Femur (tissue), 1 donor: ENCODE measurements at regions not wholly inside any gene's neighbourhood (a gene's known extent, or its start where the extent isn't known, plus 50 kb on each side); places are given as distances from the start of the nearest gene placed in this dataset.

Source experiments
- DNase-seq: peaks from one replicate; pipeline ENCODE4 v3.0.0-alpha.2; 2017

DNA sequence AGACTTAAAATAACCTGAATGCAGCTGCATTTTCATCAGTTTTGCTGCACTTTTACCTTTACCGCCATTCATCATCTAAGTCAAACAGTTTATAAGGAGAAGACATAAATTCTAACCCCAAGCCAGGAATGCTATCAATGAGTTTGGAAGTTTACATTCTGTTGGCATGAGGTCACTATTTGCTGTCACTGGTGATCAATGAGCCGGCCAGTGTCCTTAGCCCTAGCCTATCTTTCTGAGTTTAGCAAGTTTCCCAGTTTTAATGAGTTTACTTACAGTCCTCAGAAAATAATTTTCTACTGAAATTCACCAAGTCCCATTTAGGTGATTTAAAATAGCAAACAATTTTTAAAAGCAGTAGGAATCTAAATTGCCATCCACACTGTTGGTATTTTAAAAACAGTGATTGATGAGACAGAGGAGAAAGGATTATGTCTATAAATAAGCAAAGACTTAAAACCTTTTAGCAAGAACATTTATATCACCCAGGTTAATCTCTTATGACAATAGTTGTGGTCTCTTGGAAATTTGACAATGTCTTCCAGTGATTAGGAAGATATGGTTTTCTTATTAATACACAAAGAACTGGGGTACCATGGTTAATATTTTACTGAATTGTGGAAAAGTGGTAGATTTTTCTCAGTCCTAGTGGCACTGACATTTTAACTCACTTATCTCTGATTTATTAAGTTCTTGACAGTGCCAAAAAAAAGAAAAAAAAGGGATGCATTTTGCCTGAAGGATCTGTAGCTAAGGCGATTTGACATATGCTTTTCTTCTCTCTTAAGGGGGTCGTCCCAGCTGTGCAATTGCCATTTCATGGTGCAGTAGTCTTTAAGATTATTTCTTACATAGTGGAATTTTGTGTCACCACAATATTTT lies 443.4 kb upstream of the ANKRD30A start:
- no peak for DNase-seq

DNA sequence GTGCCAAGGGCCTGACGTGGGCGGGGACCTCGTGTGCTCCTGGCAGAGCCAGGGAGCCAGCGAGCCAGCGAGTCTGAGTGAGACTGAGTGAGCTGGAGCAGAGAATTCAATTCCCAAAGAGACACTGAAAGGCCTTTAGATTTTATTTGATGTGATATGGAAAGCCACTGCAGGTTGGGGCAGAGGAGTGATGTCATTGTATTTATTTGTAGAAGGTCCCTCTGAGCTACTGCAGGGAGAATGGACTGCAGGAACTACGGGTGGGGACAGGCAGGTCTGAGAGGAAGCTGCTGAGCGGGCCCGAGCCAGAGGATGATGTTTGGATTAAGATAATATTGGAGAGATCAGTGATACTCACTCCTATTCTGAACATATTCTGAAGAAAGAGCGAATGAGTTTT lies 445.8 kb upstream of the ANKRD30A start:
- DNase-seq = no peak

DNA sequence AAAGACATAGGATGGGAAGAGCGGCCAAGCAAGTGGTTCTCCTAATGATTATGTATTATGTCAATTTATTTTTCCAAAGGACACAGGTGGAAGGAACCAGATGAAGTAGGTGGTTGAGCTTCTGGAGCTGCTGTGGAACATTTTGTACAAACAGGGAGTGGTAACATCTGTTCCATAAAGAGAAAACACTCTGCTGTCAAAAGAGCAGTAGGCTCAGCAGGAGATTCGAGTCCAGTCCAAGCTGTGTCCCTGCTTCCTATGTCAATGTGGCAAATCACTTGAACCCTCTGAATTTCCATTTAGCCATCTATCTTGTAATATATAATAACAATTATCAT lies 448.0 kb upstream of the ANKRD30A start:
- DNase-seq = no peak

DNA sequence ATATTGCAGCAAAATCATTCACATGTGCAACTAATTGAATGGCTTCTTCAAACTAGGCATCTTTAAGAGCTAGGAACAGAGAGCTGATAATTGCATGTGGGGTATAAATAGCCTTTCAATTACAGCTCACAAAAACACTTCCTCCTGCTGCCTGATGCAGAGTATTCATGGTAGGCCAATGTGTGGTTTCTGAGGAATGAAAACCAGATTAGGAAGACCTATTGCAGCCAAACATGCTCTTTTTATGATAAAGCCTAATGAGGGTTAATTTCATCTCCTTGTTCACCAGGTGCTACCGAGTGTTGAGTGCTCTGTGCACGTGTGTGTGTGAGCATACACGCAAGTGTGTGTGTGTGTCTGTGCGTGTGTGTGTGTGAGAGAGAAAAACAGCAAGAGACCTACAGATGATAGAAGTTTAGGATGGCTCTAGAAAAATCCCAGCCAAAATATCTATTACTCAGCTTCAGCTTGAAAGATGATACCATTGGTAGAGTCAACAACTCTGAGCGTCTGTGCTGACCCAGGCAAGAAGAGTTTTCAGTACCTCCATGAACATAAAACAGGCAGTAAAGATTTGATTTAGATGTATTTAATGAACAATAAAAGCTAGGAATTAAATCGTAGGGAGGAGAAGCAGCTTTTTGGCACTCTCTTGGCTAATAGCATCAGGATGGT lies 448.5 kb upstream of the ANKRD30A start:
- DNase-seq = no peak

DNA sequence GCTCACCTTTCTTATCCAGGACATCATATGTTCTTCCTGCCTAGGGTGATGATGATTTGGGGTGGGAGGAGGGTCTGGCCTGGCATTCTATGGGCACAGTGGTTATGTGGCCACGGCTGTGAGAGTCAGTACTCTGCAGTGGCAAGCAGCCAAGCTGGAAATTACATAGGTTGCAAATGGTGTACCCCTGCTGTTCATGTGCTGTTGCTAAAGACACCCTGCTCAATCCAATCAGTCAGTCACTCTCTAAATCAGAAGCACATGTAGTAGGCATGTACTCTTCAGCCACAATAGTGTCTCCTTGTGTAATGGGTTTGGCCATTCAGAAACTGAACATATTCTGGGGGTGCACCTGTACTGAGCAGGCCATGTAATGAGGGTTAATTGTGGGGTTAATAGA lies 449.1 kb upstream of the ANKRD30A start:
- DNase-seq = peak; percentile 39

DNA sequence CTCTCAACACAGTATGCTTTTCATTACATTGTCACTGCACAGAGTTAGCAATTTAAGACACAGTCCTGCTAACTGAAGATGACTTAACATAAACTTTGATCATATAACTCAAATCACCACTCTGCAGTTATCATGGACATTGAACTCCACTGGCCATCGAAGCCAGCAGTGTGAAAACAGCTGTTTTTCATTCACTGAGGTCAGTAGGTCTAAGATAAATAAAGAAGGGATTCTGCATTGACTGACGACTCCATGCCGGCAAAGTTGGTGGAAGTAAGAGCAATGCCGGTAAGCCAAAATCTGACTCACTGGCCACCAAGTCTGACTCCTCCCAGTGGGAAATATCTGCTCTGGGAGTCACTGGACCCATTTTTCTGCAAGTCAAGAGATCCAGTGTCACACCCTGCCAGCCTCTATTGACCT lies 449.9 kb upstream of the ANKRD30A start:
- DNase-seq = peak; percentile 36

DNA sequence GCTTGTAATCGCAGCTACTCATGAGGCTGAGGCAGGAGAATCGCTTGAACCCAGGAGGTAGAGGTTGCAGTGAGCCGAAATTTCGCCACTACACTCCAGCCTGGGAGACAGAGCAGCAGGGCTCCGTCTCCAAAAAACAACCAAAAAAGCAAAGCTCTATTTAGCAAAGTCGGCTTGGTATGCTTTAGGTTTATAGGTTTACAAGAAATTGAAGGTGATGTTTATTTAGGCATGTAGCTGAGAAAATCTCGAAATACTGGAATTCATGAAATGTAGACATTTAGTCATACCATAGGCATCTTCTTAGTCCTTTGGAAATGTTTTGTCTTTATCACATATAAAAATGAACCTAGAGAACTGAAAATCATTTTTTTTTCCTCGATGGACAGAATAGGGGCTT lies 453.8 kb upstream of the ANKRD30A start:
- no peak for DNase-seq

DNA sequence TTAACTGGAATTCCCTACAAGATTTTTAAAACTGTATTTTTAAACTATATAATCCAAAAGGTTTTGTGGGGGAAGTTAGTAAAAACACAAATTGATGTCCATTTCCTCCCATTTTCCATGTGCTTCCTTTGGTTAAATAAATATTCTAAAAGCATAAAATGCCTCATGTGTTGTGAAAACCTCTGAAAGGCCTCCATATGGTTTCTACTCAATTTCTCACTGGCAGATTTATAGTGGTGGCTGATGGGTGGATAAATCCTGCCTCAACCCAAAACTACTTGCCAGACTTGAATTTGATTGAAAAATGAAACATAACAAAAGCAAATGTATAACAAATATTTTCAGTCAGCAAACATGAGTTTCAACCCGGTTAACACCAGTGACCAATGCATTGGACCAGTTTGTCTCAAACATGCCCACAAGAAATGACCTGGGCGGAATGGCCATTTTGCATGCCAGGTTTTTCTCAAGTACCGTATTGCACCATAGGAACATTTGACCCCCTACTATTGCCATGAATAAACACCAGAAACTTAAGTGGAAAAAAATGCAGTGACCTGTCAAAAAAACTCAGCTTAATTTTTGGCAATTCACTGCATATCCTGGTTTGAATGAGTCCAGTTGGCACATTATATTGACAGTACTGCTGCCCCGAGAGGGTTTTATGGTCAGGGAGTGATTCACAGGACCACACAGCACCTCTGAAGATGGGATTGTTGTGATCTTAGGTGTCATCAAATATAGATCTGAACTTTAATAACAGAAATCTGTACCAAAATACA lies 454.6 kb upstream of the ANKRD30A start:
- DNase-seq = peak; percentile 36

DNA sequence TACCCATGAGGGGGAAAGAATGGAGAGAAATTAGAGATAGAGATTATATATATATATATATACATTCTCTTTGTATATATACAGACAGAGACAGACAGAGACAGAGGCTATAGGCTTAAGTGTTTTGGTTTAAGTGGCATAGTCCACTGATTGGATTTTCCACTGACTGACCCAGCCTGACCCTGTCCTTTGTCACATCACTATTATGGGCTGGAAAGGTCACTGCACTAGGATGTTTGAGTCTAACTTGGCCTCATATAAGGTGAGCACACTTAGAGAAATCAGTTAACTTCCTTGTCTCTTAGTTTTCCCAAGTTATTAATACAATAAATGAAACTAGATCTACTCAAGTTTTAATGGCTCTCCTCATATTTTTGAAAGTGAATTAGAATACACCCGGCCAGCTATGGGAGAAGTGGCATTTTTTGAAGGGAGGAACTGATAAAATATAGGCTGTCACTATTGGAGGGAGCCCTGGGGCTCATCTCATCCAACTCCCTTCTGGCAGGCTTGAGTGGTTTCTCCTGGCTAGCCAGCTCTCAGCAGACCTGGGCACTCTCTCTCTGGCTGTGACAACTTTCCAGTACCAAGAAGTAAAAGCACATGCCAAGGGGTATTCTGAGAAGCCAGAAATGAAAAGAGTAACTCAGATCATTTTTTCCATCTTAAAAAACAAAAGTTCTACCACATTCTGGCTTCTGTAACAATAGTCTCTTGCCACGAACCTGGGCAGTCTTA lies 455.6 kb upstream of the ANKRD30A start:
- DNase-seq = peak; percentile 63

DNA sequence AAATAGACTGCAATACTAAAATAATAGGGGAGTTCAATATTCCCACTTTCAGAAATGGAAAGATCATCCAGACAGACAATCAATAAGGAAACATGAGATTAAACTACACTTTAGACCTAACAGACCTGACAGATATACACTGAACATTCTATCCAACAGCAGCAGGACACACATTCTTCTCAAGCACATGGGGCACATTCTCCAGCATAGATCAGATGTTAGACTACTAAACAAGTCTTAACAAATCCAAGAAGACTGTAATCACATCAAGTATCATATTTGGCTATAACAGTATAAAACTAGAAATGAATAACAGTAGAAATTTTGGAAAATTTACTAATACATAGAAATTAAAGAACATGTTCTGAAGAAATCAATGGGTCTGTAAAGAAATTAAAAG lies 458.9 kb upstream of the ANKRD30A start:
- DNase-seq = no peak

DNA sequence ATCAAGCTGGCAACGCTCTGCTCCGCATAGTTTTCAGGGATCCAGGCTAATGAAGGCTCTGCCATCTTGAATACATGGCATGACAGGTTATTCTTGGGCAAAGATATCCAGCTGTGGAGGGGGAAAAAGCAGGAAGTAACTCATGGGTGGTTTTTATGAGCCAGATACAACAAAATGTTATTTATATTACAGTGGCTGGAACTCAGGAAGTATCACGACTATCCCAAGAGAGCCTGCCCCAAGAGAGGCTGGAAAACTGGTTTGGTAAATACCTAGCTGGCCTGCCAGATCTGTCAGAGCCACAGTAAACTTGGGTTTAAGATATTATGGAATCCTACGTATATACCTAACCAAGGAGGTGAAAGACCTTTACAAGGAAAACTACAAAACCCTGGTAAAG lies 462.8 kb upstream of the ANKRD30A start:
- DNase-seq = no peak

DNA sequence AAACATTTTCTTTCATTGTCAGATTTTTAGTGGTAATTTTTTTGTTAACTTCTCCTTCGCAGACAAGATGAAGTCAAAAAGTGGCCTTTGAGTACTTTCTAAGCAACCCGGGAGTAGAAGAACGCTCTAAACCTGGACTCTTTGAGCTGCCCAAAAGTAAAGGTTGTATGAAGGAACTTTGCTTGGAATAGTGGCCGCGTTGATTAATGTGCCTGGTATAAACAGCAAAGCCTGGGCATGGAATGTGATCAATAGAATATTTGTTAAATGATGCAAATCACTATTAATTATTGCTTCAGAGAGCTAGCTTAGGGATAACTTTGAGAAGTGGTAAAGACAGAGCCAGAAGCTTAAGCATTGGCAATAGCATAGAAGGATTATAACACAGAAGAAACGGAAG lies 475.1 kb upstream of the ANKRD30A start:
- no peak for DNase-seq

DNA sequence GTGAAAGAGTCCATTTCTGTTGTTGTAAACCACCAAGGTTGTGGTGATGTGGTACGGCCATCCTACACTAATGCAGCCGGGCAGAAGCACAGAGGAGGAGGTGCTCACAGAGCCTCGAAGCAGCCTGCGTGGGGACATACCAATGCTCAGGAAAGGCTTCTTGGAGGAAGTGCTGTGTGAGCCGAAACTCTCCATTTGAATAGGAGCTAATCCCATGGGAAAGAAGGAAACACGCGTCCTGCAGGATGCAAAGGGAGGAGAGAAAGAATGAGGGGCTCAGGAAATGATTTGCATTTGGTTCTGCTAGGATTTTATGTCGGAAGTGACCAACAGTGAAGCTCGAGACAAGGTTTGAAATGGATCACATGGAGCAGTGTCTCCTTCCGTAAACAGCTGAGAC lies 477.9 kb upstream of the ANKRD30A start:
- DNase-seq = no peak

DNA sequence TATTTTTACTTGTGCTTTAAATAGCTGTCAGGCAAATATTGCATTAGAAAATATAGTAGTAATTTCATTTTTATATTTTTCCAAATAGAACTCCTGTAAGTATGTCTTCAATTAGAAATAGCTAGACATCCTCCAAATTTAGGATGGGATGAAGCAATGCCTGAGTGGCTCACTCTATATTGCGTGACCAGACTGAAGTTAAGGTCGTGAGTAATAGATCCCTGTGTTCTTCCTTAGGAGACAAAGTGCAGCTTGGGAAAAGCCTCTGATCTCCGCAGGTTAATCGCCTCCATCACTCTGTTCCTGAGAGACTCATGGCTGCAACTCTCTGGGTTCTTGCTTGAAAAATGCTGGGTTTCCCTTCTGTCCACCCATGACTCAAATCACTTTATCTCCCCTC lies 484.8 kb upstream of the ANKRD30A start:
- DNase-seq = no peak

DNA sequence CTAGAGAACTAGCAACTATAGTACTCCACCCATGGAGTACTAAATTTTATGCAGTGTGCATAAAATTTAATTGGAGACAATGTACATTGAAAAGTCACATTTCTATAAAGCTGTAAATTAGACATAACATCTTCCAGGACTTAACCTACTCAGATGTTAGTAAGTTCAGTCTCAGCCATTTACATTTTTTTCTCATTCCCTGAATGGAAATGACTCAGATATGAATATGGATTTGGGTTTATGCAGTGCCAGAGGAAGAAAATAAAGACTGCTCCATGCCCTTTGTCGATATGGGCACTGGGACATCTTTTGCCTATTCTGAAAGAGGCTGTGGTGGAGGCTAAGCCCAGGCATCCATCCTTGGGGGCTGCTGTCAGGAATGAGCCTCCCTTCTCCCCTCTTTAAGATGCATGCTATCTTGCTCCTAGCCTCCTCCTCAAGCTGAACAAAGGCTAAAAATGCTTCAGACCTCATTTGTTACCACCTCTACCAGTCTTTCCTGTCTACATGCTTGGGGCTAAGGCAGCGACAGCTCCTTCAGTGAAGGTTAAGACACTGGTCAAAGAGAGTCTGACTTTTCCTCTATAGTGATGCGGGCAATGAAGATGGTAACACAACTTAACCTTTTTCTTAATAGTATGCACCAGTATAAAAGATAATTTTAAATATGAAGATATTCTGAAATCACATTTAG lies 486.8 kb upstream of the ANKRD30A start:
- DNase-seq = no peak

DNA sequence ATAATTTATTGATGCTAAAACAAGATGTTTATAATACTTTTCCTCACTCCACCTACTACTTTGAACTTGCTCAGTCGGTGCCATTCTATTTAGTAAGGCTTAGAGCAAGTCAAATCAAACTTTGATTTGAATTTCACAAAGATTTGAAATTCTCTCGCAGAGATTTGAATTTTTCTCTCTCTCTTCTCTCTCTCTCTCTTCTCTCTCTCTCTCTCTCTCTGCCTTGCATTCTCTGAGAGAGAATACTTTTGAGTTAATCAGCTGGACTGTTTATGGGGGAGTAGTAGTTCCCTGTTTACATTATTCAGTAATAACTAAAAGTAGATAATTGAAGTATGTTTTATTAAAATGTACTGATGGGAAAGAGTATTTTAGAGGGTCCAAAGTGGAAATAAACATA lies 488.5 kb upstream of the ANKRD30A start:
- no peak for DNase-seq

DNA sequence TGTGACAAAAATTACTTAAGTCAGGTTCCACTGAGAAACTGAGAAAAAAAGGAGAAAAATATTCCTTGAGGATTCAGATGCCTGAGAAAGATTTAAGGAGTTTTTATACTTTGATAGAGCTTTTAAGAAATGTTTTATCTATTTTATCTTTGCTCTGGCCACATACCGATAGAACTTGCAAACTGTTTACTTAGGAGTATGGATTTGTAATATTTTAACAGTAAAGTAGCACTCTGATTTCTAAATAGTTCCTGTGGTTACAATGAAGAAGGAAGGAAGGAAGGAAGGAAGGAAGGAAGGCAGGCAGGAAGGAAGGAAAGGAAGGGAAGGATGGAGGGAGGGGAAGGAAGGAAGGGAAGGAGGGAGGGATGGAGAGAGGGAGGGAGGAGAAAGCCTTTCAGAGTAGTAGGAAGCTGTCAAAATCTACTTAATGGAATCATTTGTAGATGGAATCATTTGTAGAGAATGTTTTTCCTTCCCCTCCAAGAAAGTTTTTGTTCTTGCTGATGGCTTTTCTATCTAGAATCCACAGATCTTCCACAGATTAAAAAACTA lies 489.0 kb upstream of the ANKRD30A start:
- DNase-seq = no peak

DNA sequence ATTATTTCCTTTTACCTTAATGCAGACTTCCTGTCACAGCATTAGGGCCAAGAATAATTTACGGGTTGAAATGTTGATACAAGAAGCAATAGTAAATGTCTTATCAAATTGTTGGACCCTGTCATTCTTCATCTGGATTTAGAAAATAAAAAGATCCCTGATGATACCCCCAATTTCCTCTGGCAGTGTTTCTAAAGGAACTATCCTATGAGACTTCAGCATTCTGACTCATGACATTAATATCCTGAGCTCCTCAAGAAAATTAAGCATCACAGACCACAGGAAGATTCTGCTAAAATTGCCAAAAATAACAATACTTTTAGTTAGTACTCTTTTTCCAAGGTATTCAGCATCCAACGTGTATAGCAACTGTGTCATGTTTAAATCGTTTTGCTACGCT lies 490.5 kb upstream of the ANKRD30A start:
- no peak for DNase-seq

DNA sequence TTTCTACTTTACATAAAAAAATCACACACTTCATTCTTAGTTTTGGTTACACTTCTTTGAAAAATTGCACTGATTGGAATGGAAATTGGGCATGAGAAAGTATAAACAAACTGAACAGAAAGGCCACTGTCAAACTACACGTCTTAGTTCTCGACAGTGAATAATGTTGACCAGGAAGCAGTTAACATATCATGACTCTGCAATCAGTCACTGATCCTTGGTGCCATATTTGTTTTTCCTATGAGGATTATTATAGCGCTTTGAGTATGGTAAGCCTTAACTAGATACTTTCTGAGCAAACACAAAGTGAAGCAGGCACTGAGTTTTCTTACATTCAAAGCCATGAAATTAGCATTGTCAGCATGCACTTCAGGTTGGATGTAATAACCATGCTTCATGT lies 495.1 kb upstream of the ANKRD30A start:
- DNase-seq = no peak

DNA sequence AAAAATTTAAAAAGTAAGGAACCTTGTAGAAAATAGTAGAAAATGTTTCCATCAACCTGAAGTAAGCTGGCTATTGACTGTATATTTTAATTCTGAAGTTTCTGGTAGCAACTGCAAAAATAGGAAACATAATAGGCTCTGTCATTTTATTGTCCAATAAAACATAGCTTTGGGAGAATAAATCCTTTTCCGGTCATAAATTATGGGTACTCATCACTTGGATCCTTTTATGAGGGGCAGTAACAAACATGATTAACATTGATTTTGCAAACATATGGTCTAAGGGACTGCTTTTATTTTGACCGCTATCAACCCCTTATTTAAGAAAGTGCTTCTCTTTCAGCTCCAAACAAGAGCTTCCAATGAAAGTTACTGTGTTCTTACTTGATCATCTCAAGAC lies 495.9 kb upstream of the ANKRD30A start:
- no peak for DNase-seq

DNA sequence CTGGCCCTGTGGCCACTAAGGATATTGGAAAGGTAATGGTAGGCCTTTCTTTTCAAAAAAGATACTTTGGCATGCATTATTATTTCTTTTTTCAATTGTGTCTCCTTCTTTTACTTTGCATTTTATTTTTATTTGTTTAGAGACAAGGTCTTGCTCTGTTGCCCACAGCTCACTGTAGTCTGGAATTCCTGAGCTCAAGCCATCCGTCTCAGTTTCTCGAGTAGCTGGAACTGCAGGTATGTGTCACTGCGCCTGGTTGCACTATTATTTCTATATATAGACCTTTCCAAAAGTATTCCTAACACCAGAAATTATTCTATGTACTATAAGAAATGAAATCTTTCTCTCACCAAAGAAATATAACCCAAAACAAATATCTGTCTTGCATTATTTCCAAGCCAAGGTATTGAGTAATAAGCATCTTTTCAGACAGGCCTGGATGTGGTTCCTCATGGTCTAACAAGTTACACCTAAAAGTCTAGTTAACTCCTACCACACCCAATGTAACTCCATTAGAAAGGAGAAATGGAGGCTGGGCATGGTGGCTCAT lies 500.8 kb upstream of the ANKRD30A start:
- no peak for DNase-seq

DNA sequence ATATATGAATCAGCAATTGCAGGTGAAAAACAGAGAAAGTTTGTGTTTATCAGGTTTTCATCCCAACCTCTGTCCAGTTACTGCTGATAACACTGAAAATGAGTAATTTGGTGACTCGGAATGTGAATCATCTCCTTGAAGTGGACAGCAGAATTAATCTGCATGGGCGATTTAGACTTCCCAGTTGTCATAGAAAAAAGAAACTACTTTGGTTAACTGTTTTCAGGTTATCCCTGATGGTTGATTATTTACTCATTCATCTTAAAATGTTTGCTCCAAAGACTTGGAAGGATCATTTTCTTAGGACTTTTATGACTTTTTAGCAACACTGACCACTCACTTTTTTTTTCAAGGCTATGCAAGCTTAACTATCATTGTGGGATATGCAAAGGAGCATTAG lies 504.1 kb upstream of the ANKRD30A start:
- no peak for DNase-seq
